ENCODE measurements at regions not wholly inside any gene's neighbourhood (a gene's known extent, or its start where the extent isn't known, plus 50 kb on each side); places are given as distances from the start of the nearest gene placed in this dataset.

- 38 to 47% (median 39%) methylated on average over 4 of the region's 4 CpGs for WGBS, 3 donors
These were observed 561.6 kb downstream of the TBC1D4 start for GRCh38 chr13:74920361-74920760.

DNA sequence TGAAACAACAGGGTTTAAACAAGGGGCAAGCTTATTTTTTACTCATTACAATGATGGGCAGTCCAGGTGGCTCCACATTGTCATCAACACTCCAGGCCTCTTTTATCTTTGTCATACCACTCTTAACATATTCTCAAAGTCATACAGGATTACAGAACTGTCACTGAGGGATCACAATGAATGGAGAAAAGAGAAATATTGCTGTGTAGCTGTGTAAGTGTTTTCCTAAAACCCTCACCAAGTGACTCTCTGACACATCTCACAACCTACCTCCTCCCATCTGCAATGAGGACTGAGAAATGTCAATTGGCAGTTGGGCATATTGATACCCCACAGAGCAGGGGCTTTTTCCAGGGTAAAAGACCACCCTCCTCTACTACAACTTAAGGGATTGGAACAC lies 562.1 kb downstream of the TBC1D4 start:
- H3K27me3 ChIP-seq = no peaks in the 10 kb centered on the region
- TF ChIP-seq EP300 (IDR thresholded peaks at IDR 0.05) (no peak), POLR2A (IDR thresholded peaks at IDR 0.05) (no peak), CTCF (IDR thresholded peaks at IDR 0.05) (no peak)
- intact Hi-C loops (cut with DNase I) = no loop called here
- H3K9me3 ChIP-seq = no peaks in the 10 kb centered on the region
- H3K27ac ChIP-seq = no peak overlapping the region
- DNase-seq = no peak
- H3K4me3 ChIP-seq = no peak overlapping the region
- H3K36me3 ChIP-seq = no peaks in the 10 kb centered on the region
- H3K4me1 ChIP-seq (ENCODE audit: insufficient read depth) = no peaks in the 10 kb centered on the region

More at GRCh38 chr13:74920361-74920760, 561.6 kb downstream of the TBC1D4 start:
- Histone ChIP-seq H3K36me3 (no peaks in the 10 kb centered on the region), H3K27me3 (no peaks in the 10 kb centered on the region), H3K4me1 (ENCODE audit: insufficient read depth) (no peaks in the 10 kb centered on the region), H3K27ac (no peak overlapping the region), H3K9me3 (no peaks in the 10 kb centered on the region), H3K4me3 (no peak overlapping the region)
- no peak for DNase-seq
- TF ChIP-seq POLR2A (IDR thresholded peaks at IDR 0.05) = no peak
- no peak for TF ChIP-seq EP300 (IDR thresholded peaks at IDR 0.05)
- TF ChIP-seq CTCF (IDR thresholded peaks at IDR 0.05) = no peak
- intact Hi-C loops (cut with DNase I) = no loop called here

- Histone ChIP-seq H3K4me1 (ENCODE audit: insufficient read depth) (no peaks in the 10 kb centered on the region), H3K36me3 (no peaks in the 10 kb centered on the region), H3K27ac (no peak overlapping the region), H3K9me3 (no peaks in the 10 kb centered on the region), H3K27me3 (no peaks in the 10 kb centered on the region), H3K4me3 (no peak overlapping the region)
- WGBS, 3 donors = 83 to 91% (median 88%) methylated on average over 2 of the region's 2 CpGs
- TF ChIP-seq POLR2A (IDR thresholded peaks at IDR 0.05) = no peak
- TF ChIP-seq EP300 (IDR thresholded peaks at IDR 0.05) = no peak
- DNase-seq = no peak
- intact Hi-C loops (cut with DNase I) = no loop called here
These were observed 569.1 kb downstream of the TBC1D4 start for GRCh38 chr13:74912898-74913297.

GRCh38 chr13:74910415-74910814 lies 571.6 kb downstream of the TBC1D4 start:
- H3K9me3 ChIP-seq = no peaks in the 10 kb centered on the region
- H3K4me3 ChIP-seq = no peak overlapping the region
- no peaks in the 10 kb centered on the region for H3K4me1 ChIP-seq (ENCODE audit: insufficient read depth)
- no peak overlapping the region for H3K27ac ChIP-seq
- no peaks in the 10 kb centered on the region for H3K36me3 ChIP-seq
- 87 to 94% (median 94%) methylated on average over 5 of the region's 5 CpGs for WGBS, 3 donors
- TF ChIP-seq CTCF (IDR thresholded peaks at IDR 0.05) (no peak), POLR2A (IDR thresholded peaks at IDR 0.05) (no peak), EP300 (IDR thresholded peaks at IDR 0.05) (no peak)
- no peak for DNase-seq
- H3K27me3 ChIP-seq = no peaks in the 10 kb centered on the region
- intact Hi-C loops (cut with DNase I) = no loop called here

DNA sequence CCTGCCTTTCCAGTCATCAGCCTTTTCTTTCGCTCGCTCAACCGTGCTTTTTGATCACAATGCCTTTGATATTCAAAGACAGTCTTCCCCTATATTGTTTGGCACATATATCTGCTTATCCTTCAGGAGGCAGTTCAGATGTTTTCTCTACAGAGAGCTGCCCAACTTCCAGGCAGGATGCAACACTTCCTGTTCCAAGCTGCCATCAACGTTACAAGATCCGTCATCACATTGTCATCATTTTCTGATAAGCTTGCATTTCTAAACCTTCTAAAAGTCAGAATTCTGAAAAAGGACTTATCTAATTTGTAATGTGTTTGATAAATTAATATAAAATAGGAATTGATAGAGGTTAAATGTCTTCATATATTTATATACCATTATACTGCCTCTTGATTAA lies 574.2 kb downstream of the TBC1D4 start:
- DNase-seq = no peak
- no peaks in the 10 kb centered on the region for H3K9me3 ChIP-seq
- no peaks in the 10 kb centered on the region for H3K4me1 ChIP-seq (ENCODE audit: insufficient read depth)
- TF ChIP-seq POLR2A (IDR thresholded peaks at IDR 0.05) = no peak
- TF ChIP-seq EP300 (IDR thresholded peaks at IDR 0.05) = no peak
- no peak for TF ChIP-seq CTCF (IDR thresholded peaks at IDR 0.05)
- no peaks in the 10 kb centered on the region for H3K36me3 ChIP-seq
- H3K27me3 ChIP-seq = no peaks in the 10 kb centered on the region
- no peak overlapping the region for H3K4me3 ChIP-seq
- intact Hi-C loops (cut with DNase I) = no loop called here
- 70 to 76% (median 74%) methylated on average over 5 of the region's 5 CpGs for WGBS, 3 donors
- H3K27ac ChIP-seq = no peak overlapping the region

All from ovary (tissue), 7 donors.